T1000 (cell line): ENCODE measurements at regions not wholly inside any gene's neighbourhood (a gene's known extent, or its start where the extent isn't known, plus 50 kb on each side); places are given as distances from the start of the nearest gene placed in this dataset.

Experiments
- DNase-seq: peaks from one replicate; lab custom pipeline; 2025; ENCODE audit warnings: mixed read lengths; lab: John Stamatoyannopoulos, UW

DNA sequence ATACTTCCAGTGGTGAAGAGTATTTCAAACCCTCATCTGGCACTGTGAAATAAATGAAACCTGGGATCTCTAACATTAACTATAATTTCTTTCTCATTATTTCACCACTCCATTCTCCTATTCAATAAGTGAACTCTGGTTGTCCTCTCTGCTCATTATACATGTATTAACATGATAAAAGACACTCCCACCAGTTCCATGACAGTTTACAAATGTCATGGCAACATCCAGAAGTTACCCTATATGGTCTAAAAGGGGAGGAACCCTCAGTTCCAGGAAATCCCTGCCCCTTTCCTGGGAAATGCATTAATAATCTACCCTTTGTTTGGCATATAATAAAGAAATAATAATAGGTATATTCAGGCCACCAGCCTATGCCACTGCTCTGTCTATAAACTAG is 62.7 kb upstream of the BRINP3 start:
- no peak for DNase-seq

DNA sequence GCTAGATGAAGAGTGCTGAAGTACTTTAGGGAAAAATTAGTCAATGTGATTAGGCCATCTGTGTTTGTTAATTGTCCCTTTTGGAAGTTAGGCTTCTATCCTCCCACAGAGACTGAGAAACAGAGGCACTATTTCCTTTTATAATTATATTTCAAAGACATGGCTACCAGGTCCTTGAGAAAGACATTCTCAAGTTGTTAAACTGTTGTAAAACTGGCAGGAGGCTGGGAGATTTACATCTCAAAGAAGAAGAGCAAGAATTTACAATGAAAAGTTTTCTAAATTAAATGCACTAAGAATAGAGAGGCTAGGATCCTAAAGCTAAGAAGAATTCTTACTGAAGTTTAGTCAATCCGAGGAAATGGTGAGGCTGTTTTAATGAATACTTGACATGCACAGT is 74.0 kb upstream of the BRINP3 start:
- DNase-seq = no peak

DNA sequence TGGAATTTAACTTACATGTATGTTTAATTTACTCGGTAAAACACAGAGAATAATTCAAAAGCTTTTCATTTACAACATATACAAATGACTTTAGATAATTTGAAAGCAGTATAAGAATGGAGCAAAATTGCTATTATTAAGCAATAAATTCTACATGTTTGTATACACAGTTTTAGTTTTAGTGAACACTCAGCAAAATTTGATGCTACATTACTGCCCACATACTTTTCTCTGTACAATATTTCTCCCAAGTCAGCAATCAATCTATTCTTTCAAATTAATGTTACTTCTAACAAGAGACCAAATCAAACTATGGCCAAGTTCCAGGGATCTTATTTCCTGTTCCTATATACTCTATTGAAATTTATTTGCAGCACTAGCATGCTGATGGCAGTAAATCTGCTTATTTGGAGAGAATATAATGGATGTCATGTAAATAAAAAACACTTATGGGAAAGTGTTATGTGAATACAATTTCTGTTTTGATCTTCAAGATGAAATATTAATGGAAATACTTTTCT is 82.6 kb upstream of the BRINP3 start:
- no peak for DNase-seq

DNA sequence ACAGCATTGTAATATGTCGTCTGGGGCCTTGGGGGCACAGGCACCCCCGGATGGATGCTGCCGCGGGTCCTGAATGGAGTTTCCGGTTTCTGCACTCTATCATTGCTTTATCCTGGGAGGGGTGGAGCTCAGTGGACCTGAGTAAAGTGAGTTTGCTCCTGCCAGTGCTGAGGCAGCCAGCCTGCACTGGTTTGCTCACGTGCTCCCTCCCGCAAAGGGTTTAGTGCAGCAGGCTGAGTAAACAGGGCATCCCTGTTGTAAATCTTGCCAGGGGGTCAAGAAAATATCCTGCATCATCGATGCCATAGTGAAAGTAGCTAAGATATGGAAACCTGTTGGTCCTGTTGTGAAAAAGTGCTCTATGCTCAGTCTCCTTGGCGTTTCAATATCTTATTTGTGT is 85.6 kb upstream of the BRINP3 start:
- DNase-seq = no peak

DNA sequence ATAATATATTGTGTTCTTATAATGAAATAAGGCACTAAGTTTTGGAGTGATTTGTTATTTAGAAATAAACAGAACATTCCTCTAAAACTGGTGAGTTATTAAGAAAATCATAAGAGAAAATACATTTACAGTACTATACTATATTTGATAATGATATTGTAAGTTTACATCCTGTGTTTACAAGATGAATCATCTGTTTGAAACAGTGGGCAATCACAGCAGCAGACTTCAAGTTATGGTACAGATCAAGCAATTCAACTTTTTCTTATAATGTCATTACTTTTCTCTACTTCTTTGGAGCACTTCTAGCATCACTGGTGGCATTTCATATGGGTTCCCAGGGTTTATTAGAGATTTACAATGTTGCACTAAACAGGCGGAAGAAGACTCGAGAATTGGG is 86.5 kb upstream of the BRINP3 start:
- no peak for DNase-seq

DNA sequence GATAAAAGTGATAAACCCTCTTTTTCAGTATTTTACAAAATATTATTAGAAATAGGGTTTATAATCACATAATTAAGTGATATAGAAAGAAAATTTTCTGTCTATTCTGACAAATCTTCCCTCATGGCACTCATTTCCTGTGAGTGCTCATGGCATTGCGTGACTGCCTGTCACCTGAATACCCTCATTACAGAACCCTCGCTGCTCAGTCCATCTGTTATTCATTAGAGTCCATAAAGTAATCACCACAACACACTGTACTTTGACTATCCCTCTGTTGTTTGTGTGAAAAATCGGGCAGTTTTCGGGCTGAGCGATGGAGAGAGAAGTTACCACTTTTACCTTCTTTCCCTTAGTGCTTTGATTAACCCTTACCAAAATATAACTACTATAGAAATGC is 100.4 kb upstream of the BRINP3 start:
- DNase-seq = no peak

DNA sequence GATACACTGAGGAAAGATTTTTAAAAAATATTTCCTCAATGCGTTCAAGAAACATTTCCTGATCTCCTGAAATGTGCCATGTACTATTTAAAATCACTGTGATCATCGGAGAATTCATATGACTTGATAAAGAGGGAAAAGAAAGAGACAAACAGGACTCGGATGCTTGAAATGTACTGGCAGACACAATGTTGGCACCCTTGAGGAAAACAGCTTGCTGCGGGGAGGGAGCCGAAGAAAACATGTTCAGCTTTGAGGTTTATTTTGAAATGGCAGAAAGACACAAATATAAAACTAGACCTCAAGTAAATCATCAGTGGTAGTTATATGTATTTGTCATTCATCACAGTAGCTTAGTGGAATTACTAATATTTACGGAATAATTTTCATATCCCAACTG is 100.9 kb upstream of the BRINP3 start:
- no peak for DNase-seq

DNA sequence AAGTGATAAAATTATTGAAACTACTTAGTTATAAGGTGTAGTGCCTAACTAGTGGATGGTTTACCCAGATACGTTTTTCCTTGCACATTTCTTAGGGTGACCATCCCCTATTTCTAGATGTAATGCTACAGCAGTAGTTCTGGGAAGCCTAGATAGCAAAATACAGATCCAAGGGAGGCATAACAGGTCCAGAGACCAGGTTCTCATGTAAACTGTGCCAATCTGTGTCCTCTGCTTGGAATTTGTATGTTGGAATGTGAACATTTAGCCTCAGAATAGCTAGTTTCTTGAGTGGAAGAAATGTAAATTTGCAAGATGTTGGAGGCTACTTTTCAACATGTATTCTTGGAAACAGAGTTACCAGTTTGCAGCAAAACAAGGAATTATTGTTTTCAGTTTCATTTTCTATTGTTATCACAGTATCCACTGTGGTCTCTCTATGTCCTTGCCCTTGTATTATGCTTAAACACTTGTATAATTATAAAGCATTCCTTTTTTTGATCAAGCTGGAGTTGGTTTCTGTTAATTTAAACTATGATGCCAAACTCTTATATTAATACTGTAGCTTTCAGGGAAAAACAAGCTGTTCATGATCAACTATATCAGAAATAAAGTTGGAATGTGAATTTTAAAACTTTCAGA is 102.0 kb upstream of the BRINP3 start:
- DNase-seq = no peak

DNA sequence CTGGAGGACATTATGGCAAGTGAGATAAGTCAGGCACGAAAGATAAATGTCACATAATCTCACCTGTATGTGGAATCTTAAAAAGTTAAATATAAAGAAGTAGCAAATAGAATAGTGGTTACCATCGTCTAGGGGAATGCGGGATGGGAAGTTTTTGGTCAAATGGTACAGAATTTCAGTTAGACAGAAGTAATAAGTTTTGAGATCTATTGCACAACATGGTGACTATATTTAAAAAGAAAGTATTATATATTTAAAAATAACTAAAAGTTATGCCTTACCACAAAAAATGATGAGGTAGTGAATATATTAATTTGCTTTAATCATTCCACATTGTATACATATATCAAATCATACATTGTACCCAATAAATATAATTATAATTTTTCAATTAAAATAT is 106.2 kb upstream of the BRINP3 start:
- no peak for DNase-seq

DNA sequence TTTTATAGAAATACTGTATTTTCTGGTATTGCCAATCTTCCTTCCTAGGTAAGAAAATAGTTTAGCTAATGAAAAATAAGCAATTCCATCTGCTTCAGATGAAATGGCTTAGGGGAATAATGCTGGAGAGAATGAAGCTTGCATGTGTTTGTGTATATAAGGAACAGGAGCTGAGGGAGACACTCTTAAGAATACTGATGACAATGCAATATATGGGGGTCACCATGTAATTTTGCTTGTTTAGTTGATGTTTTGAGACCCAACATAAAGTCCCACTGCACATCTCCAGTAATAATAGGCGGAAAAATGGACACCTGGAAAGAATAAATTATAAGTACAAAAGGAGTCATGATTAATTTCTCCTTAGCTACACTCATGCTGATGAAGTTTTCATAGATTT is 110.8 kb upstream of the BRINP3 start:
- no peak for DNase-seq

DNA sequence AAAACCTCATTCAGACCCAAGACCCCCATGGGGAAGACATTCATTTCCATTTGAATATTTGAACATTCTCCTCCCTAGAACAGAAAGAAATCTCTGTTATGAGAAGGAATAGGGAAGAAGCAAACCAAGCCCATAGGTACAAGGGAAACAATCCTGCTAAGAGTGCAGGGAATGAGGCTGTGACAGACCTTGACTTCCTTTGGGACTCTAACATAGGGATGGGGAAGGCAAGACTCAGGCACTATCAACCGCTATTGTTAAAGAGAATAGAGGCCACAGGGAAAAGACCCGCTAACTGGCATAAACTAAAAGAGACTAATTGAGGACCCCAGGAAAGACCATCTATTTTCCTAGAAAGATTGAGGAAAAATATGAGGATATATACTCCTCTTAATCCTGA is 117.8 kb upstream of the BRINP3 start:
- no peak for DNase-seq

DNA sequence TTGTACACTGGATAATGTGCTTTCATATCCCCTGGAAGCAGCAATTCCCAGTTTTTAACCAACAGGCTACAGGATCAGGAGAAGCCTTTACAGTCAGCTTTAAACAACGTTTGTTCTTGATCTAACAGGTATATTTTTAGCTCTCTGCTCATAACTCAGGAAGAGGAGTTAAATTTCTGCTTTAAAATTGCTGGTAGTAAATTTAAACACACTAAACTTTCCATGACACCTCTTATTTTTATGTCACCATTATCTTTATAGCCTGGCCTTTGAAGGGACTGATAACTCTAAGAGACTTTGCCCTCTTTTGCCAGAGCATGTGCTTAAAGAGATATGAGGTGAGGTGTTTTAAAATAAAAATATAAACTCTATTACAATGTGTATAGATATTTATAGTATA is 119.6 kb upstream of the BRINP3 start:
- DNase-seq = no peak

DNA sequence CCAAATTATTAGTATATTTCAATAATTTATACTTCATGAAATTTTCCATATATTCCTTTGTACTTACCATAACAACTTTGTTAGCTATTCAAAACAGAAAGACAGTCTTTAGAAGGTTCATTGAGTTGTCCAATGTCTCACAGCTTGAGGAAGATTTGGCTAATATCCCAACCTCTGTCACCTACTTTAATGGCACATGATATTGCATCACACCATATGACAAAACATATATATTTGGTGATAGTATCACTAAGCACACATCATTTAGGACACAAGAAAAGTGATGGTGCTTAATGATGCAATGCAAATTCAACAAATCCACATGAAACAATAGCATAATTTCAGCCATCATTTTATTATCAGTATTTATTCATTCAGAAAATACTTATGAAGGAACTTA is 122.0 kb upstream of the BRINP3 start:
- DNase-seq = no peak

DNA sequence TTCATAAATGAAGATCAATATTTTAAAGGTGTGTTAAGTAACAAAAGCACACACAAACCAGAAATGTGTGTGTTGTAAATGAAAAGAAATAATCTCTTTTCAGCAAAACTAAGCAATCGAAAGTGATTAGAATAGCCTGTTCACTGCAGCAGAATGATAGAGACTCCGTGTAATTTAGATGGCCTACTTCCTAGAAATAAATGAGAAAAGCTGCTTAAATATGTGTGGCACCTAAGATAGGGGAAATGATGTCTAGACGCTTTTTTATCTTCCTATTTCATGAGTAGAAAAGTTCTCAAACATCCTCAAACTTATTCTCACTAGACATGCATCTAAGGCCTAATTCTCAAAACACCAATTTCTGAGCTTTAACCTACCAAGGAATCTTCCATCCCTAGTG is 124.7 kb upstream of the BRINP3 start:
- no peak for DNase-seq

DNA sequence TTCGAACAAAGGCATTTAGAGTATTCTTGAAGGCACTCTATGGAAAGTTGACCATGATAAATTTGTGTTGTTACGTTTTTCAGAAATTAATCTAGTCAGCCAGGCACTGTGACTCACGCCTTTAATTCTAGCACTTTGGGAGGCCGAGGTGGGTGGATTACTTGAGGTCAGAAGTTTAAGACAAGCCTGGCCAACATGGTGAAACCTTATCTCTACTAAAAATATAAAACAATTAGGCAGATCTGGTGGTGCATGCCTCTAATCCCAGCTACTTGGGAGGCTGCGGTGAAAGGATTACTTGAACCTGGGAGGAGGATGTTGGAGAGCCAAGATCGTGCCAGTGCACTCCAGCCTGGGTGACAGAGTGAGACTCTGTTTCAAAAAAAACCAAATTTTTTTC is 130.6 kb upstream of the BRINP3 start:
- DNase-seq = no peak

DNA sequence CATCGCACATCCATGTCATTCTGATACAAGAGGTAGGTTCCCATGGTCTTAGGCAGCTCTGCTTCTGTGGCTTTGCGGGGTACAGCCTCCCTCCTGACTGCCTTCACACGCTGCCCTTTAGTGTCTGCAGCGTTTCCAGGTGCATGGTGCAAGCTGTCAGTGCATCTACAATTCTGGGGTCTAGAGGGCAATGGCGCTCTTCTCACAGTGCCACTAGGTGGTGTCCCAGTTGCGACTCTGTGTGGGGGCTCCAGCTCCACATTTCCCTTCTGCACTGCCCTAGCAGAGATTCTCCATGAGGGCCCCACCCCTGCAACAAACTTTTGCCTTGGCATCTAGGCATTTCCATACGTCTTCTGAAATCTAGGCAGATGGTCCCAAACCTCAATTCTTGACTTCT is 138.2 kb upstream of the BRINP3 start:
- no peak for DNase-seq

DNA sequence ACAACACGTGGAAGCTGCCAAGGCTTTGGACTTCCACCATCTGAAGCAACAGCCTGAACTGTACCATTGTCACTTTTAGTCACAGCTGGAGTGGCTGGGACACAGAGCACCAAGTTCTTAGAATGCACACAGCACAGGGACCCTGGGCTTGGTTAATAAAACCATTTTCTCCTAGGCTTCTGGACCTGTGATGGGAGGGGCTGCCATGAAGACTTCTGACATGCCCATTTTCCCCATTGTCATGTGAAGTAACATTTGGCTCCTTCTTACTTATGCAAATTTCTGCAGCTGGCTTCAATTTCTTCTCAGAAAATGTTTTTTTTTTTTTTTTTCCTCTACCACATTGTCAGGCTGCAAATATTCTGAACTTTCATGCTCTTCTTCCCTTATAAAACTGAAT is 138.6 kb upstream of the BRINP3 start:
- no peak for DNase-seq

DNA sequence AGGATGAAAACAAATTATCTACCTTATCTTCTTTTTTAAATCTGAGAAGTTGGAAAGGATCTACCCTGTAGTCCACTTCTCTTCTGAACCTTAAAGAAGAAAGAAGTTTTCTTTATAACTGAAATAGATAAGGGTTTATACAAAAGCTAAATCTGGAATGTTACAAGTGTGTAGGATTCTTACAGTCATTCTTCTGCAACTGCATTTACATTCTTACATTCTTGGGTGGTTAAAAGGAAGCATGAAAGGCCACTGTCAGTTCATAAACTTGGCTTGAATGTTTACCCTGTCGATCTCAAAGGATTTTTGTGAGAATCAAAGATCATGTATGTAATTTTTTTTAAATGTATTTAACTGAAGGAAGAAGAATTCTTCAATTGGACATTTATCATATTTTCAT is 142.1 kb upstream of the BRINP3 start:
- no peak for DNase-seq

DNA sequence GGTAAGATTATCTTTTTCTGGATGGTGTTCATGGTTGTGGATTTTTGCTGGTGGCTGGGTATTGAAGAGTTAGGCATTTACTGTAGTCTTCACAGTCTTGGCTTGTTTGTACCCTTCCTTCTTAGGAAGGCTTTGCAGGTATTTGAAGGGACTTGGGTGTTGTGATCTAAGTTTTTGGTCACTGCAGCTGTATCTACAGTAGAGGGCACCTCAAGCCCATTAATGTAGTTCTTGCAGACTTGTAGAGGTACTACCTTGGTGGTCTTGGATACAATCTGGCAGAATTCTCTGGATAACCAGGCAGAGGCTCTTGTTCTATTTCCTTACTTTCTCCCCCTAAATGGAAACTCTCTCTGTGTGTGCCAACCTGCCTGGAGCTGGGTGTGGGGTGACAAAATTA is 155.8 kb upstream of the BRINP3 start:
- no peak for DNase-seq

DNA sequence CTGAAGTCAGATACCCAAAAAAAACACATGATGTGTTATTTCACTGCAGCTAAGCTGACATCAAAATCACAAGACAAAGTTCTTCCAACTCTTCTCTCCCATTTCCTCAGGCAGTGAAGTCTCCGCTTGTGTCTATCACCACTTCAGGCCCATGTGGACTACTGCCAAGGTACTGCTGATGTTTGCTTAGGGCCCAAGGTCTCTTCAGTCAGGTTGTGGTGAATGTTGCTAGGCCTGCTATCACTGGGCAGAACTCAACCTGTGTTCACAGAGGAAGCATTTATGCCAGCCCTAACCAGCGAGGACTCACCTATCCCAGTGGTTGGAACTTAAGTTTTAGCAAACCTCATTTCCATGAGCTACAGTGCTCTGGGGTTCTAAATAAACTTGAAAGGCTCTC is 156.5 kb upstream of the BRINP3 start:
- DNase-seq = no peak

DNA sequence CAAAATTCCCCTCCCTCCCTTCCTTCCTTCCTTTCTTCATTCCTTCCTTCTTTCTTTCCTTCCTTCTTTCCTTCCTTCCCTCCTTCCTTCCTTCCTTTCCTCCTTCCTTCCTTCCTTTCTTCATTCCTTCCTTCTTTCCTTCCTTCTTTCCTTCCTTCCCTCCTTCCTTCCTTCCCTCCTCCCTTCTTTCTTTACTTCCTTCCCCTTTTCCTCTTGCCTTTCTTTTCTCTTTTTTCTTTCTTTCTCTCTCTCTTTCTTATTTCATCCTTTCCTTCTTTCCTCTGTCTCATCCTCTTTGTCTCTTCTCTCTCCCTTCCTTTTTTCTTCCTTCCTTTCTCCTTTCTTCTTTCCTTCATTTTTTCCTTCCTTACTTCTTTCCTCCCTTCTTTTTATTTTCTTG is 171.9 kb upstream of the BRINP3 start:
- DNase-seq = no peak

DNA sequence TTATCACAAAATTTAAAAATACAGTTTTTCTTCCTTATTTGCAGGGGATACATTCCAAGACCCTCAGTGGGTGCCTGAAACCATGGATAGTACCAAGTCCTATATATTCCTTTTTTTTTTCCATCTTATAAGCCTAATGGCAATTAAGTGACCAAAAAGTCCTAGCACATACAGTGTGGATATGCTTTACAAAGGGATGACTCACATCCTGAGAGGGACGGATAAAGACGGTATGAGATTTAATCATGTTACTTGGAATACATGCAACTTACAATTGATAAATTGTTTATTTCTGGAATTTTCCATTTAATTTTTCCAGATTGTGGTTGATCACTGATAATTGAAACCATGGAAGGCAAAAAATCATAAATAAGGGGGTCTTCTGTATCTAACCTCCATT is 181.2 kb upstream of the BRINP3 start:
- no peak for DNase-seq

DNA sequence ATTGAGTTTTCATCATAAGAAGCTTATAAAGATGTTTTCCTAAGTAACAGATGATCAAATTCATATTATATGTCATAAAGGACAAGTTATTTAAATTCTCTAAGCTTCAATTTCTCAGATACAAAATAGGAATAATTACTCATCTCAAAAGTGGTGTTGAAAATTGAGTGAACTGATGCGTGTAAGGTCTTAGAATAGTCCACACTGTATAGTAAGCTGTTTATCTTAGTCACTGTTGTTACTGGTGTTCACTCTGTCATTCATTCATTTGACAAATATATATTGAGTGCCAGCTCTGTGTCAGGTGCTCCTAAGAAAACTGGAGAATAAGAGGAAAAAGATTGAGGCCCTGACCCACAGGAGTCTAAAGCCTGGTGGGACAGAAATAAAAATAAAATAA is 186.3 kb upstream of the BRINP3 start:
- no peak for DNase-seq

DNA sequence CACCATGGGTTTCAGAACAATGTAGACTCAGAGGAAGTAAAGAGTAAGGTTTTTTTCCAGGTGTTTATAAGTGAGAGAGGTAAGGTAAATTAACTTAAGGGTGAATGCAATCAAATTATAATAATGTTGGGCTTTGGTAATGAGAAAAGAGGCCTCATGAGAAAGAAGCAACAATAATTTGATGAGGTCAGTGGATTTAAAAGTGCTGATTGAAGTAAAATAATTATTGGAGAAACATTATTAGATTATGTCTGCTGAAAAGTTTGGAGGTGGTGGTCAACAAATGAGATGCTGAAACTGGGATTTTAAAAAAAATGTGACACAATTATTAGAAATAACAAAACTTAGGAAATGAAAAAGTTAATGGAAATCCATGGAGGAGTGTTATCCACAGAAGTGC is 187.4 kb upstream of the BRINP3 start:
- DNase-seq = no peak

DNA sequence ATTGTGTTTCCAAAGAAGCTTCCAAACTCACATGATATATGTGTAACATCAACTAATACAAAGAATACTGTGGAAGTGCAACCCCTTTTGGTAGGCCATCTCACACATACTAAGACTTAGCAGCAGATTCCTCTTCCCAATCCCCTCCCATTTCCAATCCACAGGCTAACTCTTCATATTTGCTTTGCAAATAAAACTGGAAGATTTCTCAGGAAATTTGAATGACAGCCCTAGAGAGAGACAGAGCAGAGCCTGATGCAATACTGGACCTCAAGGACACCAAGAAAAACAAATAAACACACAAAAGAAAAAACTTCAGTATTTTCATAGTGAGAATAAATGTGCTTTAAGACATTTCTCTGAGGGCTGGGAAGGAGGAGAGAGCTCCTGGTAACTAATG is 190.2 kb upstream of the BRINP3 start:
- no peak for DNase-seq
